ENCODE measurements at regions not wholly inside any gene's neighbourhood (a gene's known extent, or its start where the extent isn't known, plus 50 kb on each side); places are given as distances from the start of the nearest gene placed in this dataset.

- DNase-seq (ENCODE audit: low read depth in 2 of 2) = no peak
These were observed 86.7 kb upstream of the NRIP1 start for GRCh38 chr21:15151385-15152103.

- no peak for DNase-seq (ENCODE audit: low read depth in 2 of 2)
These were observed 87.8 kb upstream of the NRIP1 start for GRCh38 chr21:15152591-15152990.

GRCh38 chr21:15159382-15160020 is 94.7 kb upstream of the NRIP1 start:
- DNase-seq (ENCODE audit: low read depth in 2 of 2) = no peak

- DNase-seq (ENCODE audit: low read depth in 2 of 2) = no peak
These were observed 95.3 kb upstream of the NRIP1 start for GRCh38 chr21:15160136-15160535.

- DNase-seq (ENCODE audit: low read depth in 2 of 2) = no peak
These were observed 98.1 kb upstream of the NRIP1 start for GRCh38 chr21:15162921-15163320.

- no peak for DNase-seq (ENCODE audit: low read depth in 2 of 2)
These were observed 99.5 kb upstream of the NRIP1 start for GRCh38 chr21:15164273-15164672.

- DNase-seq (ENCODE audit: low read depth in 2 of 2) = no peak
These were observed 100.0 kb upstream of the NRIP1 start for GRCh38 chr21:15164678-15165303.

GRCh38 chr21:15170614-15171013 is 105.8 kb upstream of the NRIP1 start:
- no peak for DNase-seq (ENCODE audit: low read depth in 2 of 2)

GRCh38 chr21:15171546-15171945 is 106.7 kb upstream of the NRIP1 start:
- DNase-seq (ENCODE audit: low read depth in 2 of 2) = no peak

GRCh38 chr21:15172963-15173362 is 108.2 kb upstream of the NRIP1 start:
- no peak for DNase-seq (ENCODE audit: low read depth in 2 of 2)

GRCh38 chr21:15174923-15175322 is 110.1 kb upstream of the NRIP1 start:
- DNase-seq (ENCODE audit: low read depth in 2 of 2) = no peak

GRCh38 chr21:15182731-15183130 is 117.9 kb upstream of the NRIP1 start:
- no peak for DNase-seq (ENCODE audit: low read depth in 2 of 2)

GRCh38 chr21:15183813-15184257 is 119.0 kb upstream of the NRIP1 start:
- DNase-seq (ENCODE audit: low read depth in 2 of 2) = no peak

GRCh38 chr21:15190412-15190811 is 125.6 kb upstream of the NRIP1 start:
- no peak for DNase-seq (ENCODE audit: low read depth in 2 of 2)

GRCh38 chr21:15190837-15191236 is 126.0 kb upstream of the NRIP1 start:
- no peak for DNase-seq (ENCODE audit: low read depth in 2 of 2)

GRCh38 chr21:15191342-15191741 is 126.5 kb upstream of the NRIP1 start:
- DNase-seq (ENCODE audit: low read depth in 2 of 2) = no peak

GRCh38 chr21:15192243-15192642 is 127.4 kb upstream of the NRIP1 start:
- DNase-seq (ENCODE audit: low read depth in 2 of 2) = no peak

- no peak for DNase-seq (ENCODE audit: low read depth in 2 of 2)
These were observed 129.1 kb upstream of the NRIP1 start for GRCh38 chr21:15193937-15194336.

GRCh38 chr21:15195104-15195503 is 130.3 kb upstream of the NRIP1 start:
- no peak for DNase-seq (ENCODE audit: low read depth in 2 of 2)

- no peak for DNase-seq (ENCODE audit: low read depth in 2 of 2)
These were observed 131.0 kb upstream of the NRIP1 start for GRCh38 chr21:15195768-15196167.

- no peak for DNase-seq (ENCODE audit: low read depth in 2 of 2)
These were observed 132.9 kb upstream of the NRIP1 start for GRCh38 chr21:15197696-15198095.

- DNase-seq (ENCODE audit: low read depth in 2 of 2) = no peak
These were observed 134.9 kb upstream of the NRIP1 start for GRCh38 chr21:15199414-15200383.

All from dermis microvascular lymphatic vessel endothelial cell (primary cell).